ENCODE measurements at regions not wholly inside any gene's neighbourhood (a gene's known extent, or its start where the extent isn't known, plus 50 kb on each side); places are given as distances from the start of the nearest gene placed in this dataset.

DNA sequence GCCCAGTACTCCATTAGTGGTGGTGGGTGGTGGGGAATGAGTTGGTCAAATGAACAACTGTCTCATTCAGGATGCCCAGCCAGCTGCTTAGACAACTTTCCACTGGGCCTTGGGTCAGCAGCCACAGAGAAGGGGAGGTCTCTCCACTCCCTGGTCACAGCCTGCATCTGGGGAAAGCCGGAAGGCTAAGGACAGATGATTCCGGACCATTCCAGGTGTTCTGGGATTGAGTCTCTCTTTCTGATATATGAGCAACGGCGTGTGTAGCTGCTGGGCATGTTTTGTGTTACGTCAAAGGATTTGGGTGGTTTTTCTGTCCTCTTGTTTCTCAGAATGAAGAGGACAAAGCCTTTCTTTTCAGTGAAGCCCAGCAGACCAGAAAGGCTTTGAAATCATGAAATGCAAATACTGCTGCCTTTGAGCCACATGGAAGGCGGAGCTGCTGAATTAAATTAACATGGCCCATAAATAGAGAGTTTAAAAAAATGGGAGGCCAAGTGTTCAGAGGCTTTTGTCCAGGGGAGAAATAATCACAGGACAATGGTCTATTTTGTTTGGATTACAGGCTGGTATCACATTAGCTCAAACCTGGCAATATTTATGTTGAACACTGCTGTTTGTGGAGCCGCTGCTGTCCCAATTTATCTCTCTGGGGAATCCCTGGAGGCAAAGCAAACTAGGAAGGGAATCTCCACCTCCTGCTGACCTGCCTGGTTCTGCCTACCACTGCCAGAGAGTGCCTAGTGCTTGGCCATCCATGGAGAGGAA lies 234.4 kb upstream of the E2F8 start:
- no peak for DNase-seq (ENCODE audit: low read depth in 2 of 3, low spot score in 1 of 3)

DNA sequence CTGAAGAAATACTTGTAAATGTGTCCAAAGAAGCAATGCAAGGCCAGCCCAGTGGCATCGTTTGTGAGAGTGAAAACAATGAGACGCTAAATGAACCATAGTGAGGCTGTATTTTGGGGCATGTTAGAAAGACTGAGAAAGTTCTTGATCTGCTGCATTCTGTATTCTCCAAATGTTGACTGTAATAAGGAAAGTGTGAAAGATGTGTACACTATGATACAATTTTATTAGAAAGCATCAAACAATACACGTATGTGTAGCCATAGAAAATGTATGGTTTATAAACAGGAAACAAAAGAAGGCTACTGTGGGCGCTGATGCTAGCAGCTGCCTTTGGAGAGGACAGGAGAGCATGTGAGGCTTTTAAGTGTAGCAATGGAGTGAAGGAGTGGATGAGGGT lies 233.5 kb upstream of the E2F8 start:
- DNase-seq (ENCODE audit: low read depth in 2 of 3, low spot score in 1 of 3), result no peak

DNA sequence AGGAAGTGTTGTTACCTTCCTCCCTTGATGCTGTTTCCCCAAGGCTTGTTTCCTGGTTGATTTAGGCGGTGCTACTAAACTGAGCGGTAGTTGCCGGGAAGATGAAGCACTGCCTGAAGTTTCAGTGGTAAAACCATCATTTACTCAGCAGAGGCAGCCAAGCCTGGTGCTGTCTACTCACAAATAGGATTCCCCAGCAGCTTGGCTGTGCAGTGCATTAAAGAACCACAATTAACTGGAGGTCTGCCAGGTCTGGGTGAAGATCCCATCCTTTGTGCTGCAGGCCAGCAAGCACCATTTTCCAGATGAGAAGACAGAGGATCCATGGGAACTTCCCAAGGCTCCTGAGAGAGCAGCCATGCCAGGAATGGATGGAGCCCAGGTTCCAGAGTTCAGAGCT lies 231.9 kb upstream of the E2F8 start:
- DNase-seq (ENCODE audit: low read depth in 2 of 3, low spot score in 1 of 3), result no peak

DNA sequence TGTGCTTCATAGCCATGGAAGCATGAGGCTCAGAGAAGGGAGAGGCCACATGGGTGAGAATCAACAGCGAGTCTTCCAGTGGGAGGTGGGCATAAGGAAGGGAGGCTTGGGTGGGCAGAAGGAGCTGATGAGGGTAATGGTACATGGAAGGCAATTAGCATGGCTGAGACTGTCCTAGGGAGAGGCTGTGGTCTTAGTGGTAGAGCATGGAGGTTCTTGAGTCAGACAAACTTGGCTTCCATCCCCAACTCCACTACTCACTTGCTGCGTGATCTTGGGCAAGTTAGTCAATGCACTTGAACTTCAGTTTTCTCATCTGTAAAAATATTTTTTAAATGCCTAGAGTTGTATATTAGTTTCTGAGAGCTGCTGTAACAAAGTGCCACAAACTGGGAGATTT lies 227.2 kb upstream of the E2F8 start:
- DNase-seq (ENCODE audit: low read depth in 2 of 3, low spot score in 1 of 3), result no peak

DNA sequence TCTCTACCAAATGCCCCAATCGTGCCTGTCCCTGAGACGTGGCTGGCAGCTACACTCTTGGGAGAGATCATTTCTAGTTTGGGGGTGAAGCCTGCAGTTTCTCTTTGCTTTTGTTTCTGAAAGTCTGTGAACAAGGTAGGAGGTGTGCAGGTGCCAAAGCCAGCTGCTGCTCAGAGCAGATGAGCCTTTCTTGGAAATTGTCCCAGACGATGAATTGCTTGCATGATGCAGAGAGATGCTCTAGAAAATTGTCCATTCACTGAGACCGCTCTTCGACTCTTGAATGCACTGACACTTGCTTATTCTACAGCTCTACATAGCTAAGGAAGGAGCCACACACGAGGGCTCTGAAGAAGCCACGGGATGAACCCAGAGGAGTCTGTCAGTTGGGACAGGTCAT lies 225.6 kb upstream of the E2F8 start:
- DNase-seq (ENCODE audit: low read depth in 2 of 3, low spot score in 1 of 3), result no peak

DNA sequence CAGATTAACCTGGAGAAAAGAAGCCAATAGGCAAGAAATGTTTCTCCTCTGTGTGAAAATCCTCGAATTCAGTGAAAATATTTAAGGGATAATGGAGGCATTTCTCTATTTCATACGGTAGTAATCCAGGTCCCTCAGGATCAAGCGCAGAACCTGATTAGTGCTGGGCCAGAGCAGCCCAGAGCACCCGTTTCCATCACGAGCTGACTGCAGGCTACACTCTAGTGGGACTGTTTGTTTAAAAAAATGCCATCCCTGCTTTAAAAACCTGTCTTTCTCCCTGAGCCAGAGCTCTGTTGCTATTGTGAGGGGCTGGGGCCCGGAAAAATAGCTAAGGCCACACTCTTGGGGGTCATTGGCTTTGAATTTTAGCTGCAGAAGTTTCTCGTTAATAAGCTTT lies 223.2 kb upstream of the E2F8 start:
- DNase-seq (ENCODE audit: low read depth in 2 of 3, low spot score in 1 of 3), result no peak

DNA sequence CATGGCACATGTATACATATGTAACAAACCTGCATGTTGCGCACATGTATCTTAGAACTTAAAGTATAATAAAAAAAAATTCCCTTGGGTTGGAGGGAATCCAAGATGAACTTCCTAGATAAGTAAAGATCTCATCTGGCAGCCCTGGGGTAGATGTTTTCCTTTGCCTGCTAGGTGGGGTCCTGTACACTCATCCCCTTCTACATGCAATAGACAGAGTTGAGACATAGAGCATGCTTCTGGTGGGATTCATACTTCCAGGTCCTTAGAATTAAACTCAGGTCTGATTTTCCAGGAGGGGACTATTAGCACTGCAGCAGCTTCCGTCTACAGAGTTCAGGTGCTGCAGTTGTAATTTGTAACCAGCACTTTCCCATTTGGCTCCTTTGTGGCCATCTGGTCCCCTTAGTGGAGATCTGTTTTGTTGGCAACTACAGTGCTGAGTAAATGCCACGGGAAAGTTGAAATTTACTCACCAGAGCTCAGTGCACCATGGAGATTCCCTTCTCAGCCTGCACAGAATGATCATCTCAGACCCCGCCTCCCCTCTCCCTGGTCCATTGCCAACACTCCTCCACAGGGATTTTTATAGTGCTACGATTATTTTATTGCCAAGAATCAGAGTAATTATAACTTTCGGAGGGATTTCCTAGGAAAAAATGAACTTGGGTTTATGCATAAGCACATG lies 220.1 kb upstream of the E2F8 start:
- DNase-seq (ENCODE audit: low read depth in 2 of 3, low spot score in 1 of 3), result no peak

DNA sequence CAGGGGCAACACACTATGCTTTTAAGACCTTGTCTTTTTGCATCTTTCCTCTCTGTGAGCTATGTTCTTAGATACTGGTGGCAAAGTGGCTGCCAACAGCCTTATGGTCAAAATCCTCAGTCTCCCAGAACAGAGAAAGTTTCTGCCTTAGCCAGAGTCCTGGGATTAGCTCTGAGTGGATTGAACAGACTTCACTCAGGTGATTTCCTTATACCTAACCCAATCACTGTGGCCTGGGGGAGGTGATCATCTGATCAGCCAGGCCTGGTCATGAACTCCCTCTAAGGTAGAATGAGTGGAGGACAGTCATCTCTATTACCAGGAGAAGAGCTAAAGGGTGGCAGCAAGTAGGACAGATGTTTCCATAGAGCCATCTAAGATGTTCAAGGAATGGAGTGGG lies 218.5 kb upstream of the E2F8 start:
- DNase-seq (ENCODE audit: low read depth in 2 of 3, low spot score in 1 of 3), result no peak

DNA sequence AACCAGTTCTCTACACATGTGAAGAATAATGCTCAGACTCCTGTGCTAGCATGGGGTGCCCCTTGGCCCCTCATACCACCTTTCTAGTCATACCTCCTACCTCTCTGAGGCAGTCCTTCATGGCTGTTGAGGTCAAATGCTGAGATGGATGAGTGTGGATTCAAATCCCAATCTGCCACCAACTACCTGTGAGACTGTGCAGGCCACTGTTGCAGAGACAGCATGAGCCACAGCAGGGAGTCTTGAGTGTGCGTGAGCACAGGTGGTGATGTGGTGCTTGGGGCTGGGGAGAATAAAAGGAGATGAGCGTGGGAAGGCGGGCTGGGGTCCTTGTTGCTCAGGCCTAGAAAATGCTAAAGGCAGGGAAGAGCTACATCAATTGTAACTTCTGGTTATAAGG lies 218.0 kb upstream of the E2F8 start:
- no peak for DNase-seq (ENCODE audit: low read depth in 2 of 3, low spot score in 1 of 3)

DNA sequence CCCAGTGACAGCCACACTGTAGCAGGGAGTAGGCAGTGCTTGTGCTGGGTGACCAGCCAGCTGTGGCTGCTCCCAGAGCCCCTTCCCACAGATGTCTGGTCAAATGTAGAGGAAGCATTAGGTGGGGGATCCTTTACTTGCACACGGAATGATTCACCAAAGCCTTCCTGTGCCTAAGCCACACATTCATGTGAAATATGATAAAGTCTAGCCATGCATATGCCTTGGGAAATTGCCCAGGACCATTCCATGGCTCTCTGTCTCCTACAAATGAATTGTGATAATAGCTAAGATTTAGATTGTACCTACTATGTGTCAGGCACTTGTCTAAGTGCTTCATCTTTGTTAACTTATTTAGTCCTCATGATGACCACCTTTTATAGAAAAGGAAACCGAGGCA lies 217.5 kb upstream of the E2F8 start:
- DNase-seq (ENCODE audit: low read depth in 2 of 3, low spot score in 1 of 3), result no peak

DNA sequence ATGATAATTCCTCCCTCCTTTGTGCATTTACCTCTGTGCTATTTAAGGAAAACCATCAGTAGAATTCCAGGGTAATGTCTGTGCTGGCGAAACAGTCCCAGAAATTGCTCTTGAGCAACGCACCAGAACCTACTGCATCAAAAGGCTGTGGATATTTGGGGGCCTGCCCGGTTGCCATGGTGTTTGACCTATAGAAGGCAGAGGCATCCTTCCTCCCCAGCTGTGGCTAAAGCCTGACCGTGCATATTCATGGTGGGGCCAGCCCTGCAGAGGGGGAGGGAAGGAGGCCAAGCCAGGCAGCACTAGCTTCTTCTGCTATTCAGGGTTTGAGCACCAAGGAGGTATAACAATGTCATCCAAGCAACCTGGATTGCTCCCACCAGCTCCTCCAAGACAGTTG lies 215.0 kb upstream of the E2F8 start:
- DNase-seq (ENCODE audit: low read depth in 2 of 3, low spot score in 1 of 3), result no peak

DNA sequence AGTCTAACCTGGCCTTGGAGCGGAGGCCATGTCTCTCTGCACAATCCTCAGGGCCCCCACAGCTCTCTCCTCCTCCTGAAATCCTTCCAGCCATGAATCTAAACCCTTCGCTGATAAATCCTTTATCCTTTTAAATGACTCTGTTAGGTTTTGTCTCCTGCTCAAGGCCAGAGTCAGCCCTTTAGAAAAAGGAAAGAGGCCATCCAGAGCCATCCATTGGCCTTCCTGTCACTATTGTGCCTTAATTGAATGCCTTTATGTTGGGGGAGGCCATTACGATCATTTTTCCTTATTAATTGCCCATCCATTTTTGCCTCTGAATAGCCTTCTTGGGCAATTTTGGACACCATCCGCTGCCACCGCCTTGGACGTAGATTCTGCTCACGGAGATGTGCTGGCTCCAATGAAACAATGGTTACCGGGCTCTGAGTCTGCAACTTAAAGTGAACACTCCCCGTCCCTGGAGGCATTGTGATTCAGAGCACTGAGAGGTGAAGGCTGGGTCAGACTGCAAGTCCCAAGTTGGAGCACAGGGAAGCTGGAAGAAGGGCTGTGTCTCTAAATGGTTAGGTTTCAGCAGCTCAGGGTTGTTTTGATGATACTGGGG lies 213.0 kb upstream of the E2F8 start:
- DNase-seq (ENCODE audit: low read depth in 2 of 3, low spot score in 1 of 3), result no peak

DNA sequence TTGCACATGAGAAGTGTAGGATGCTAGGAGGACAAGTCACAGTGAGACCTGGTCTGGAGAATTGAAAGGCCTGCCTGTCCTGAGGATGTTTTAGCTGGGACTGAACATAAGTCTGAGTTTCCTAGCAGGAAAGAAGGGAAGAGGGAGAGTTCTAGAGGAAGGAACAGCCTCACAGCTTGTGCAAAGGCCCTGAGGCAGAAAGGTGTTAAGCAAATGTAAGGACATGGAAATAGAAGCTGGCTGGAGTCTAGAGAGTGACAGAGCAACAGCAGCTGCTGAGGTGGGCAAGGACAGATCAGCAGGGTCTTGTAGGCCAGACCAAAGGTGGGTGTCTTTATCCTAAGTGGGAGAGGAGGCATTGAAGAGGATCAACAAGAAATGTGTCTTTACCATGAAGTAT lies 210.9 kb upstream of the E2F8 start:
- DNase-seq (ENCODE audit: low read depth in 2 of 3, low spot score in 1 of 3), result no peak

DNA sequence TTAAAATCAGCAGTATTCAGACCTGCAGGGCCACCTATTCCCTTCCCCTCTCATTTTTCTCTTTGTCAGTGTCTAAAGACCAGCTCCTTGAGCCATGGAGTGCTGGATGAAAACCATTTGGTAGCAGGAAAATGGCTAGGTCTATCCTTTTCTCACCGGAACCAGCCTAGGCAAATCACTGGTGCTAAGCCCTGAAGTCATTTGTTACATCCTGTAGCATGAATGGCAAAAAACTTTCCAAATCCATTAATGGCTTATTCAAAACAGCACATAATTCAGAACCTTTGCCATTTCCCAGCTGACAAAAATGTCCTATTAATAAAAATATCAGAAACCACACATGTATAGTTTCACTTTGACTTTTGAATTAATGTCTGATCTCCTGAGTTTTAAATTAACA lies 209.5 kb upstream of the E2F8 start:
- no peak for DNase-seq (ENCODE audit: low read depth in 2 of 3, low spot score in 1 of 3)

DNA sequence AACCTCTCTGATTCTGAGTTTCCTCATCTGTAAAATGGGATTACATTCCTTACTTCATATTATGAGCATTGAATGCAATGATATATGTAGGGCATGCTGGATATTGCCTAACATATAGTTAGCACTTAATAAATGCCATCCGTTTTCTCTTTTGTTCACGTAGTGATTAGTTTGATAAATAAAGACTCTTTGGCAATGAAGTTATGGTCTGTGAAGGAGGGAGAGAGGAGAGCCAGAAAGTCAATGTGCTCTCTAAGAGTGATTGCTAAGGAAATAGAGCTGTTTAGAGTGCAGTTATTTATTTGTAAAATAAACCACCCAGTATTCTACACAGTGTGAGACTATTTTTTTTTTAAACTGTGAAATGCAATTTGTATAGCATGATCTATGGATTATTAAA lies 207.9 kb upstream of the E2F8 start:
- no peak for DNase-seq (ENCODE audit: low read depth in 2 of 3, low spot score in 1 of 3)

DNA sequence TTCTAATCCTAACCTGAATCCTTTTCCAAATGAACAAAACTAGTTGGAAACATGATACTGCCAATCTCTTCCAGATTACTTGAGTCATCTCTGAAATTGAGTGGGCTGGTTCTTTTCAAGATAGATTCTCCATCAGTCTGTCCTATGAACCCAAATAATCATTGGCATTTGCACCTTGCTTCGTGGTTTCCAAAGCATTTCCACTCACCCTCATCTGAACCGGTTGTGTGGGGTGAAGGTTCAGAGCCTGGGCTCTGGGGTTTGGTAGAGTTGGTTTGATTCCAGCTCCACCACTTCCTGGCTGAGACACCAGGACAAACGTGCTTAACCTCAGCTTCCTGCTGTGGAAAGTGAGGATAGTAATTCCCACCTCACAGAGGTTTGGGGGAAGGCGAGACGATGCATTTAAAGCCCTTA lies 206.4 kb upstream of the E2F8 start:
- DNase-seq (ENCODE audit: low read depth in 2 of 3, low spot score in 1 of 3), result no peak

DNA sequence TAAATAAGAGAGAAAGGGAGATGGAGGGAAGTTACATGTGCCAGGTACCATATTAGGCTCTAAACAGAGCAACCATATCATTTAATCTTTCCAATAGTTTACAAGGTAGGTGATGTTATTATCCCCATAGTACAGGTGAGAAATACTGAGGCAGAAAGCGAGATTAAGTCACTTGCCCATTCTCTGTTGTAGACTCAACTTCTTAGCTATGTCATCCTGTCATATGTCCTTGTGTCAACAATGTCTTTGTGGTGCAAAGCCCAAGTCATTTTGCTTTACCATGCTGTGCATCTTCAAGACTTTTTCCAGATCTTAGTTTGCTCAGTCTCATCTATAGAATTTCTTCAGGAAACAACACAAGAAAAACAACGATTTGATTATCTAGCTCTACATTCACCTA lies 205.0 kb upstream of the E2F8 start:
- DNase-seq (ENCODE audit: low read depth in 2 of 3, low spot score in 1 of 3), result no peak

DNA sequence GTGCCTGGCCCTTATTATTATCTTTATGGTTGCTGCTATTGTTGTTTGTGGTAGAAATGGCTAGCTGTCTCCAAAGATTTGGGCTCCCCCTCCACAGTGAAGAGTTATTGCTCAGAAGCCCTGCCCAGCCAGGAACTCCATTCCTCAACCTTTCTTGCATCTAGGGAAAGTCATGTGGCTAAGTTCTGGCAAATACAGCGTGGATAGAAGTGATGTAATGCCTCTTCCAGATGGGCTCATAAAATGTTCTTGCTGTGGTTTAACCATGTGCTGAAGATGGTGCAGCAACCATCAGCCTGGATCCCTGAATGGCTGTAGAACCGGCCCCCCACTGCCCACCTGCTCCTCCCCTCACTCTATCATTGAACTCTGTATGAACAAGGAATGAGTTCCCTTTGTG lies 203.5 kb upstream of the E2F8 start:
- DNase-seq (ENCODE audit: low read depth in 2 of 3, low spot score in 1 of 3), result no peak

DNA sequence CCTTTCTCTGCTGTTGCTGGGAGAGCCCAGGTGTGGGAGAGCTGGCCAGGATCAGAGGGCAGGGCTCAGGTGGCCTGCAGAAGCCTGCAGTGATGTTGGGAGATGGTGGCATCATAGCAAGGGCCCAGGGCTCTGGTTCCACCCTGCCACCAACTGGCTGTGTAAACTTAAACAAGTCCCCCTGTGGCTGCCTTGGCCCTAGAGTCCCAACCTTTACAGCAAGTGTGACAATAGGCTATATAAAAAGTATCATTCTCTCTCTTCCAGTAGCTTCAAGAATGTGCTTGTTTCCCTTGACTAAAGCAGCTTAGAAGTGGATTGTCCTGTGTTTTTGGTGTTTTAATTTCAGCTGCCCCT lies 201.8 kb upstream of the E2F8 start:
- DNase-seq (ENCODE audit: low read depth in 2 of 3, low spot score in 1 of 3), result no peak

DNA sequence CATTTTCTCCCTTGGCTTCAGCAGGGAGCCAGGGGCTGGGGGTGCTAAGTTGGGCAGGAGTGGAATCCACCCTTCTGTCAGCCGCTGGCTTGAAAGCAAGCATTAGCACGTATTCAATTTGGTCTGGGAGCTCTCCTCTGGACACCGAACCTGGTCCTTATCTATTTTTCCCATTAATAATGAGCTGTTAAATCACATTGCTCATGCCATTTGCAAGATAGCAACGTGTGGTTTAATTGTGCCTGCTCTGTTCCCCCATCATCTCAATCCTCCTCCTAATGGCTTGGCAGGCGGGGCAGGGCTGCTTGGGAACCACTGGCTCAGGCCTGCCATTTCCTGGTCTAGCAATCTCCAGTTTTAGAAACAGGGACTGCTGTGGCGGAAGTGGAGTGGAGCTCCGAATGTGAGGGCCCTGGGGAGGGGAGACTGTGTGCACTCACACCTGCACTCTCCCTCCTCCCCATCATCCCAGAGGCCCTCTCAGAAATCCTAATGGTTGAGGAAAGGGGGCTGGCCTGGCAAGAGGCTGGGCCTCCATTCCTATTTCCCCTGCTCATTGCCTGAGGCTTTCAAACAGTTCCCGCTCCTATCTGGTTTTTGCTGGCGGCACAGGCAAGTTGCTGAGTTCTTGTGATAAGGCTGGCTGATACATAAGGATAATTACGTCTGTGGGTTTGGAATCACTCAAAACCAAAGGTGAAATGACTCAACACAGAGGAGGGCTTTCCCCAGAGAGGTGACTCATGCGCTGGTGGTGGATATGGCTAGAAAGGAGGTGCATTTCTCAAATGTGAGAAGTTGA lies 201.2 kb upstream of the E2F8 start:
- DNase-seq (ENCODE audit: low read depth in 2 of 3, low spot score in 1 of 3), result peak; percentile 52 to 70 (median 54)

DNA sequence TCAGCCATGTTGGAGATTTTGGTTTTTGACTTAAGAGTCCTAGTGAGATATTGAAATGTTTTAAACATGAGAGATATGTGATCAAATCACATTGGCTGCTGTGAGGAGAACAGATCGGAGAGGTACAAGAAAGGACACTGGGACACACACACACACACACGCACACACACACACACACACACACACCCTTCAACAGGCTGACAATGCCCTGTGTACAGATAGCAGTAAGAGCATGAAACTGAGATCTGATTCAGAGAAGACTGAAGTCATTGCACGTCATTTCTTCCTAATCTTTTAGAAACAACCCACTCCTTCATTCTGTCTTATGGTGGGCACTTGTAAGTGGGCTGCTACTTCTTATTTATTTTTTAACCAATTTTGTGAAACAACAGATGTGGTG lies 200.5 kb upstream of the E2F8 start:
- DNase-seq (ENCODE audit: low read depth in 2 of 3, low spot score in 1 of 3), result no peak

DNA sequence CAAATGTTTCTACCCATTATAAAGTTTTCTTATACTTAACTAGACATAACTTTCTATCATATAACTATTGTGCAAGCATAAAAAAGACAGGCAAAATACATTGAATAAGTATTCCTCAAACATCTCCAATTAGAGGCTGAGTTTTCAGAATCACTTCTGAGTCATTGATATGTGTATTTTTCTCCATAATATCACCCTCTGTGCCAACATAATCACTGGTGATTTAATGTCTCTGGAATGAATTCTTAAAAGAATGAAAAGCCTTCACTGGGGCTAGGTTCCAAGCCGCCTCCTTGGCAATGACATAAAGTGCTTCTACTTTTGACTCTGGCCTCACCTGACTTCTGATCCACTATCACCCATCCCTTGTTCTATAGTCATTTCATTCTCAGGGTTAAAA lies 197.0 kb upstream of the E2F8 start:
- no peak for DNase-seq (ENCODE audit: low read depth in 2 of 3, low spot score in 1 of 3)

Measured in stimulated activated CD4-positive, alpha-beta T cell treated with anti-CD3 and anti-CD28 coated beads, Interleukin-12 subunit alpha, Interleukin-12 subunit beta, amount 100 ng/mL, for 48 hours (primary cell).